HCT116 (cell line): ENCODE measurements at regions not wholly inside any gene's neighbourhood (a gene's known extent, or its start where the extent isn't known, plus 50 kb on each side); places are given as distances from the start of the nearest gene placed in this dataset.

ENCODE experiments used
- CTCF ChIP-seq, 3 experiments: fragments of 200-600 bp in 1 of 3; sonication (generic) in 1 of 3; IDR thresholded peaks in 2 of 3; conservative IDR thresholded peaks in 1 of 3; 2 replicates each; pipeline ENCODE4 v1.5.1; 2012 to 2017; ENCODE audit warnings: low read depth in 2 of 3, low read length in 2 of 3, antibody characterized with exemption in 1 of 3, borderline replicate concordance in 1 of 3, control low read depth in 1 of 3, mild to moderate bottlenecking in 1 of 3, mixed read lengths in 1 of 3, mixed run types in 1 of 3, moderate library complexity in 1 of 3; ENCODE audit not compliant: insufficient read depth in 1 of 3
- EGR1 ChIP-seq: IDR thresholded peaks from 2 replicates; pipeline ENCODE4 v1.6.1; 2012; ENCODE audit warnings: low read depth
- EZH2 ChIP-seq: fragments of 200-600 bp; sonication (generic); IDR thresholded peaks from 2 replicates; pipeline ENCODE4 v1.6.1; 2017; ENCODE audit warnings: antibody characterized with exemption, mixed run types
- EZH2phosphoT487 ChIP-seq: fragments of 200-600 bp; IDR thresholded peaks from 2 replicates; pipeline ENCODE4 v1.6.1; 2018; ENCODE audit warnings: antibody characterized with exemption, borderline replicate concordance
- FOSL1 ChIP-seq: IDR thresholded peaks from 2 replicates; pipeline ENCODE4 v1.6.1; 2012; ENCODE audit warnings: low read depth
- MAX ChIP-seq: IDR thresholded peaks from 2 replicates; pipeline ENCODE4 v1.6.1; 2012
- POLR2AphosphoS5 ChIP-seq: IDR thresholded peaks from 2 replicates; pipeline ENCODE4 v1.6.1; 2011; ENCODE audit warnings: mild to moderate bottlenecking, low read depth, low read length, moderate library complexity
- RAD21 ChIP-seq: IDR thresholded peaks from 2 replicates; pipeline ENCODE4 v1.6.1; 2012; ENCODE audit warnings: low read depth, mild to moderate bottlenecking
- SP1 ChIP-seq: IDR thresholded peaks from 2 replicates; pipeline ENCODE4 v1.6.1; 2012; ENCODE audit warnings: low read depth
- TCF7L2 ChIP-seq: IDR thresholded peaks from 2 replicates; pipeline ENCODE4 v1.7.0; 2011; ENCODE audit warnings: borderline replicate concordance, inconsistent platforms; ENCODE audit not compliant: insufficient read depth, insufficient read length; ENCODE audit errors: extremely low read depth
- ZFX ChIP-seq: fragments of 450-650 bp; IDR thresholded peaks from 2 replicates; pipeline ENCODE4 v1.6.1; 2017
- ZNF274 ChIP-seq: fragments of 200-500 bp; sonication (Bioruptor generic); IDR thresholded peaks from 2 replicates; pipeline ENCODE4 v1.6.1; 2014; ENCODE audit warnings: mild to moderate bottlenecking, low read depth, low read length, inconsistent platforms

GRCh38 chr4:60981534-60981933 lies 218.6 kb upstream of the ADGRL3 start:
- TF ChIP-seq CTCF (IDR thresholded peaks at IDR 0.05 in 2 of 3, conservative IDR thresholded peaks at IDR 0.05 in 1 of 3; ENCODE audit: borderline replicate concordance in 1 of 3, insufficient read depth in 1 of 3, low read depth in 2 of 3, low read length in 2 of 3) (no peak), MAX (no peak), ZNF274 (no peak), EZH2 (no peak), EZH2phosphoT487 (no peak), ZFX (no peak), TCF7L2 (no peak), POLR2AphosphoS5 (no peak), FOSL1 (no peak), SP1 (no peak), EGR1 (no peak), RAD21 (no peak)
